Osteoblast (primary cell): ENCODE measurements at regions not wholly inside any gene's neighbourhood (a gene's known extent, or its start where the extent isn't known, plus 50 kb on each side); places are given as distances from the start of the nearest gene placed in this dataset.

Experiments
- DNase-seq: peaks from one replicate; pipeline ENCODE4 v3.0.0; 2011; ENCODE audit warnings: low spot score, mixed read lengths; ENCODE audit not compliant: insufficient read length; ENCODE audit errors: missing footprints
- H2AFZ ChIP-seq: 2 replicates; pipeline ENCODE4 v1.6.0; 2011; ENCODE audit warnings: mild to moderate bottlenecking, low read length
- H3K27ac ChIP-seq: 2 replicates; pipeline ENCODE4 v1.5.1; 2011; ENCODE audit warnings: mild to moderate bottlenecking, low read depth, low read length, moderate library complexity
- H3K27me3 ChIP-seq: 2 replicates; pipeline ENCODE4 v1.6.0; 2012; ENCODE audit warnings: mild to moderate bottlenecking, control low read depth, inconsistent platforms, low read length, moderate library complexity; ENCODE audit not compliant: insufficient read depth
- H3K36me3 ChIP-seq: 2 replicates; pipeline ENCODE4 v1.5.1; 2011; ENCODE audit warnings: mild to moderate bottlenecking, low read length, control low read depth, moderate library complexity; ENCODE audit not compliant: insufficient read depth
- H3K4me1 ChIP-seq: 2 replicates; pipeline ENCODE4 v1.5.1; 2011; ENCODE audit warnings: mild to moderate bottlenecking, low read length, control low read depth, moderate library complexity; ENCODE audit not compliant: insufficient read depth
- H3K4me2 ChIP-seq: 2 replicates; pipeline ENCODE4 v1.6.0; 2011; ENCODE audit warnings: mild to moderate bottlenecking, low read length; ENCODE audit not compliant: insufficient read depth
- H3K4me3 ChIP-seq: fragments of 200-600 bp; sonication (generic); 3 replicates; pipeline ENCODE4 v1.5.1; 2012; ENCODE audit warnings: mild to moderate bottlenecking, low read length, inconsistent platforms; ENCODE audit not compliant: insufficient read depth
- H3K79me2 ChIP-seq: 2 replicates; pipeline ENCODE4 v1.6.0; 2012; ENCODE audit warnings: mild to moderate bottlenecking, low read length, control low read depth, inconsistent platforms; ENCODE audit not compliant: insufficient read depth
- H3K9me3 ChIP-seq: 2 replicates; pipeline ENCODE4 v1.5.1; 2011; ENCODE audit warnings: low read depth, low read length, control low read depth
- H4K20me1 ChIP-seq: 2 replicates; pipeline ENCODE4 v1.6.0; 2012; ENCODE audit warnings: mild to moderate bottlenecking, low read length, control low read depth; ENCODE audit not compliant: insufficient read depth
- TF ChIP-seq, protein P1 (sequence below): IDR thresholded peaks from 2 replicates; pipeline ENCODE4 v1.5.1; 2011; ENCODE audit warnings: mild to moderate bottlenecking, low read depth, low read length, moderate library complexity; ENCODE audit errors: extremely low read depth

DNA sequence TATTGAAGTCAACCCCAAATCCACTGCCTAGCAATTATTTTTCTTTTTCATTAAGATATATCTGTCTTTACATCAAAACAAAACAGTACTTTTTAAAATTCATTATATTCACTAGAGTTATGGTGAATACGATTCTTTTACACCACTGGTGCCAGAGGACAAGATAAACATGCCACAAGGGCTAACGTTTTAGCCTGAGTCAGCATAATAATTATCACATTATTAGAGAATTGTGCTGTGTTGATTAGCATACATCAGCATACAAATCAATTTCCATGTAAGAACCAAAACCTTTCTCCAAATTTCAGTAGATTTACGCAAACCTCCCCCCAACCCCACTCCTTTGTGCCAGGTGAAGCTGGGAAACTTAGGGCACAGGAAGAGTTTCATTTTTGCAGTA lies 131.1 kb upstream of the TMEM106B start:
- no peak for DNase-seq
- Histone ChIP-seq H3K4me3 (no peak overlapping the region), H3K27ac (no peak overlapping the region), H3K9me3 (peaks cover 2% of the 10 kb centered on the region), H3K27me3 (no peaks in the 10 kb centered on the region), H3K36me3 (no peaks in the 10 kb centered on the region), H3K4me2 (no peak overlapping the region), H2AFZ (no peak overlapping the region), H4K20me1 (no peaks in the 10 kb centered on the region), H3K4me1 (no peaks in the 10 kb centered on the region), H3K79me2 (no peaks in the 10 kb centered on the region)
- TF ChIP-seq, protein P1, sequence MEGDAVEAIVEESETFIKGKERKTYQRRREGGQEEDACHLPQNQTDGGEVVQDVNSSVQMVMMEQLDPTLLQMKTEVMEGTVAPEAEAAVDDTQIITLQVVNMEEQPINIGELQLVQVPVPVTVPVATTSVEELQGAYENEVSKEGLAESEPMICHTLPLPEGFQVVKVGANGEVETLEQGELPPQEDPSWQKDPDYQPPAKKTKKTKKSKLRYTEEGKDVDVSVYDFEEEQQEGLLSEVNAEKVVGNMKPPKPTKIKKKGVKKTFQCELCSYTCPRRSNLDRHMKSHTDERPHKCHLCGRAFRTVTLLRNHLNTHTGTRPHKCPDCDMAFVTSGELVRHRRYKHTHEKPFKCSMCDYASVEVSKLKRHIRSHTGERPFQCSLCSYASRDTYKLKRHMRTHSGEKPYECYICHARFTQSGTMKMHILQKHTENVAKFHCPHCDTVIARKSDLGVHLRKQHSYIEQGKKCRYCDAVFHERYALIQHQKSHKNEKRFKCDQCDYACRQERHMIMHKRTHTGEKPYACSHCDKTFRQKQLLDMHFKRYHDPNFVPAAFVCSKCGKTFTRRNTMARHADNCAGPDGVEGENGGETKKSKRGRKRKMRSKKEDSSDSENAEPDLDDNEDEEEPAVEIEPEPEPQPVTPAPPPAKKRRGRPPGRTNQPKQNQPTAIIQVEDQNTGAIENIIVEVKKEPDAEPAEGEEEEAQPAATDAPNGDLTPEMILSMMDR: no peak

DNA sequence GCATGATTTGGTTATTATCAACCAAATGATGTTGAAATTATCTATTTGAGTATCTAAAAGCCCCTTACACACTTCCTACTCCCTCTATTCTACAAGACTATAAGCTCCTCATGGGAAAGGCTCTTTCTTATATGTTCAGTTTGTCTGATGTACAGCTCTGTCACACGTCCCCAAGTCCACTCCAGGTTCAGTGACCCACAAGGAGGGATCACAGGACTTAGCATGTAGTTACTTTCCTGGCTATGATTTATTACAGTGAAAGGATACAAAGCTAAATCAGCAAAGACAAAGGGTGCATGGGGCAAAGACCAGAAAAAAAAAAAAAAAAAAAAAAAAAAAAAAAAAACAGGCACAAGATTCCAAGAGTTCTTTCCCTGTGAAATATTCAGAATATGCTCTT lies 125.6 kb upstream of the TMEM106B start:
- H3K36me3 ChIP-seq: no peaks in the 10 kb centered on the region
- DNase-seq: no peak
- H3K27ac ChIP-seq: no peak overlapping the region
- TF ChIP-seq, protein P1: no peak
- H4K20me1 ChIP-seq: no peaks in the 10 kb centered on the region
- no peaks in the 10 kb centered on the region for H3K4me1 ChIP-seq
- no peaks in the 10 kb centered on the region for H3K27me3 ChIP-seq
- no peaks in the 10 kb centered on the region for H3K9me3 ChIP-seq
- H3K79me2 ChIP-seq: no peaks in the 10 kb centered on the region
- H3K4me2 ChIP-seq: no peak overlapping the region
- H2AFZ ChIP-seq: no peak overlapping the region
- no peak overlapping the region for H3K4me3 ChIP-seq

DNA sequence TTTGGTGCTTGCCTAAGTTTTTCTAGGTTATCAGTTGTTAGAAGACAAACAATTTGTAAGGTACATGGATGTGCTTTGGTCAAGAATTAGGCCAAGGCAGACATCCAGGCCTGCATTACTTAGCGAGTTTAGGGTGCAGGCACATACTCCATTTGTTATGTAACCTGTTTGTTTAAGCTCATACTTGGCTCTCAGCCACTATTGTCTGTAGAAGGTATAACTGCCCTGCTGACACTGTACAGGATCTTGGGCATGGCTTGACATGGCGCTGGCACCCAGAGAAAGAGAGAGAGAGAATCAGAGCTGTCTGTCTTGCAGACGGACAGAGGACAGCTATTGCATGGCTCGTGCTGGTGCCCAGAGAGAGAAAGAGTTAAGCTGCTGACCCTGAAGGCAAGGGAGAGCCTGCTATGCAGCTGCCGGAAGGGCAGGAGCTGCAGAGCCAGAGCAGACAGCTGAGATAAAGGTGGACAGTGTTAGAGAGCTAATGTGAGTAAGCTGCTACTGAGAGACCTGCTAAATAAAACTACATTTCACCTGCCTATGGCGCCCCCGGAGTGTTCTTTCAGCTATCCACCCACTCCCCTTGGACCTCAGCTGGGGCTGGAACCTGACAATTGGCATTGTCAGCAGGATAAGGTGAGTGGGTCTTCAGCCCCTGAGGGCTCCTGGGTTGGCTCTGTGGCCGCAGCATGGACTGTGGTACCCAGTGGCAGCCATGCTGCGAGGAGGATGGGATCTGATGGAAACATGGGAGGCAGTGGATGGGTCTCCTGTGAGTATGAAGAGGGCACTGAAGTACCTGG lies 120.9 kb upstream of the TMEM106B start:
- H3K79me2 ChIP-seq: no peaks in the 10 kb centered on the region
- no peaks in the 10 kb centered on the region for H4K20me1 ChIP-seq
- TF ChIP-seq, protein P1: no peak
- no peak for DNase-seq
- no peak overlapping the region for H3K4me3 ChIP-seq
- H3K36me3 ChIP-seq: no peaks in the 10 kb centered on the region
- no peak overlapping the region for H2AFZ ChIP-seq
- no peaks in the 10 kb centered on the region for H3K4me1 ChIP-seq
- no peaks in the 10 kb centered on the region for H3K9me3 ChIP-seq
- H3K27ac ChIP-seq: no peak overlapping the region
- H3K4me2 ChIP-seq: no peak overlapping the region
- H3K27me3 ChIP-seq: no peaks in the 10 kb centered on the region

DNA sequence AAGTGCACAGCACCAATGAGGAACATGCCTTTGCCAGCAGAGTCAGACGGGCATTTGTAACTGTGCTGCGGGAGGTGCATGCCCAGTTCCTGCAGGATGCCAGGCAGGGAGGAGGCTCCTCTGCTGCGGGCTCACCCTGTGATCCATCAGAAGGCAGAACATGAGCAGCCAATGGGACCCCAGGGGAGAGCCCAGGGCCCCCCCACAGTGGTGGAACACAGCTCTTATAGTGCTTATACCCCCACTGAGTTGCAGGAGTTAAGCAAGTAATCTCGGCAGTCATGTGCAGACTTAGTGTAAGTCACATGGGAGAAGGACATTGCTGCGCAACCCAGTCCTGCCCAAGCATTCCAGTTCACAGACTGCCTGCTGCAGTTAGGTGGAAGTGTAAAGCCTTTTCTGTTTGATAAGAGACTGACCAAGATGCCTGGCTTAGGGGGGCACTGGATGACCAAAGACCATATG lies 120.3 kb upstream of the TMEM106B start:
- Histone ChIP-seq H3K4me3 (no peak overlapping the region), H3K9me3 (no peaks in the 10 kb centered on the region), H2AFZ (no peak overlapping the region), H4K20me1 (no peaks in the 10 kb centered on the region), H3K27me3 (no peaks in the 10 kb centered on the region), H3K4me2 (no peak overlapping the region), H3K36me3 (no peaks in the 10 kb centered on the region), H3K27ac (no peak overlapping the region), H3K79me2 (no peaks in the 10 kb centered on the region), H3K4me1 (no peaks in the 10 kb centered on the region)
- TF ChIP-seq, protein P1: no peak
- DNase-seq: no peak
